Endothelial cell of umbilical vein (primary cell): ENCODE measurements at regions not wholly inside any gene's neighbourhood (a gene's known extent, or its start where the extent isn't known, plus 50 kb on each side); places are given as distances from the start of the nearest gene placed in this dataset.

ENCODE experiments used
- BruUV-seq: library from RNA; stranded (reverse); fragments of 400-500 nt; replicated peaks from 2 replicates; lab custom pipeline; 2021; lab: Mats Ljungman, UMichigan
- CTCF ChIA-PET: fragments of 300-600, 350-600 bp; sonication (Branson Sonifier 250); formaldehyde crosslinking; loops from one replicate; lab custom pipeline; 2021; ENCODE audit warnings: antibody characterized with exemption, inconsistent platforms; lab: Charles Lee
- POLR2A ChIA-PET: fragments of 300-600, 350-600 bp; sonication (Branson Sonifier 250); formaldehyde crosslinking; loops from one replicate; lab custom pipeline; 2021; ENCODE audit warnings: antibody characterized with exemption, inconsistent platforms; lab: Charles Lee
- DNase-seq: peaks from one replicate; pipeline ENCODE4 v3.0.0-alpha.2; 2011; ENCODE audit warnings: low read depth, low spot score
- FAIRE-seq: peaks from 2 replicates; lab custom pipeline; 2011; peaks lifted over from hg19 to GRCh38; lab: Jason Lieb, UNC
- H2AFZ ChIP-seq: 2 replicates; pipeline ENCODE4 v1.6.0; 2012; ENCODE audit warnings: low read depth, low read length, control low read depth, inconsistent platforms
- H3K27ac ChIP-seq: 2 replicates; pipeline ENCODE4 v1.5.1; 2011; ENCODE audit warnings: low read depth, mild to moderate bottlenecking, control low read depth, low read length, moderate library complexity; ENCODE audit not compliant: insufficient read depth
- H3K27me3 ChIP-seq, 2 experiments: 2 replicates each; pipeline versions ENCODE4 v1.6.0 to v1.6.1; 2011; ENCODE audit warnings: low read length in 2 of 2, mixed read lengths in 1 of 2; ENCODE audit not compliant: control insufficient read depth in 2 of 2, insufficient read depth in 2 of 2
- H3K36me3 ChIP-seq, 2 experiments: 2 replicates in 1 of 2; 3 replicates in 1 of 2; pipeline ENCODE4 v1.5.1; 2011; ENCODE audit warnings: low read length in 2 of 2, mild to moderate bottlenecking in 1 of 2, moderate library complexity in 1 of 2; ENCODE audit not compliant: control insufficient read depth in 2 of 2, insufficient read depth in 2 of 2; ENCODE audit errors: extremely low read depth in 1 of 2
- H3K4me1 ChIP-seq: 3 replicates; pipeline ENCODE4 v1.5.1; 2011; ENCODE audit warnings: mild to moderate bottlenecking, low read length; ENCODE audit not compliant: control insufficient read depth, insufficient read depth; ENCODE audit errors: extremely low read depth
- H3K4me2 ChIP-seq: 2 replicates; pipeline ENCODE4 v1.6.1; 2011; ENCODE audit warnings: low read length, control low read depth, mixed read lengths; ENCODE audit not compliant: insufficient read depth
- H3K4me3 ChIP-seq, 3 experiments: fragments of 200-600 bp in 1 of 3; sonication (generic), shearing (Covaris generic) in 1 of 3; replicated peaks in 1 of 3; 2 replicates each; pipeline ENCODE4 v1.5.1; 2011 to 2016; ENCODE audit warnings: control low read depth in 3 of 3, low read length in 3 of 3, mild to moderate bottlenecking in 2 of 3, inconsistent platforms in 1 of 3, low read depth in 1 of 3, moderate library complexity in 1 of 3; ENCODE audit not compliant: insufficient read depth in 1 of 3
- H3K79me2 ChIP-seq: 2 replicates; pipeline ENCODE4 v1.6.0; 2012; ENCODE audit warnings: low read length, inconsistent platforms; ENCODE audit not compliant: control insufficient read depth, insufficient read depth
- H3K9ac ChIP-seq: replicated peaks from 2 replicates; pipeline ENCODE3; 2011; ENCODE audit warnings: low read length, control low read depth; ENCODE audit not compliant: insufficient read depth; ENCODE audit errors: extremely low read depth
- H3K9me1 ChIP-seq: replicated peaks from 3 replicates; pipeline ENCODE4 v1.6.0; 2011; ENCODE audit warnings: mild to moderate bottlenecking, low read length; ENCODE audit not compliant: control insufficient read depth, insufficient read depth; ENCODE audit errors: extremely low read depth
- H3K9me3 ChIP-seq: replicated peaks from 2 replicates; pipeline ENCODE4 v1.5.1; 2012; ENCODE audit warnings: low read length, inconsistent platforms; ENCODE audit not compliant: control insufficient read depth, insufficient read depth
- H4K20me1 ChIP-seq: replicated peaks from 2 replicates; pipeline ENCODE3; 2011; ENCODE audit warnings: mild to moderate bottlenecking, low read length; ENCODE audit not compliant: control insufficient read depth, insufficient read depth; ENCODE audit errors: extremely low read depth
- CTCF ChIP-seq, 2 donors: IDR thresholded peaks; 1 replicate in 1 of 2; 2 replicates in 1 of 2; pipeline ENCODE4 v1.5.1; 2011; ENCODE audit warnings: low read length in 2 of 2, mild to moderate bottlenecking in 2 of 2, moderate library complexity in 2 of 2, control low read depth in 1 of 2, inconsistent platforms in 1 of 2, low read depth in 1 of 2; ENCODE audit not compliant: insufficient read depth in 1 of 2; ENCODE audit errors: extremely low read depth in 1 of 2
- EZH2 ChIP-seq: IDR thresholded peaks from 2 replicates; pipeline ENCODE4 v1.6.1; 2012; ENCODE audit warnings: borderline replicate concordance, low read depth, mild to moderate bottlenecking, moderate library complexity, low read length, inconsistent platforms; ENCODE audit not compliant: severe bottlenecking
- FOS ChIP-seq: IDR thresholded peaks from 2 replicates; pipeline ENCODE4 v1.6.1; 2011; ENCODE audit warnings: mild to moderate bottlenecking, low read length, moderate library complexity, borderline replicate concordance; ENCODE audit not compliant: insufficient read depth
- GATA2 ChIP-seq: IDR thresholded peaks from 2 replicates; pipeline ENCODE4 v1.7.0; 2011; ENCODE audit warnings: low read depth, mild to moderate bottlenecking, moderate library complexity, mixed read lengths, low read length; ENCODE audit not compliant: insufficient read length, insufficient read depth
- JUN ChIP-seq: IDR thresholded peaks from 2 replicates; pipeline ENCODE4 v1.6.1; 2011; ENCODE audit warnings: borderline replicate concordance, low read depth; ENCODE audit not compliant: insufficient read length, insufficient read depth
- MAX ChIP-seq: IDR thresholded peaks from 2 replicates; pipeline ENCODE4 v1.6.1; 2011; ENCODE audit not compliant: insufficient read depth, insufficient read length
- MYC ChIP-seq: IDR thresholded peaks from one replicate; pipeline ENCODE4 v1.6.1; 2011; ENCODE audit warnings: mild to moderate bottlenecking, low read depth, low read length
- POLR2A ChIP-seq: IDR thresholded peaks from 2 replicates; pipeline ENCODE4 v1.6.1; 2012; ENCODE audit warnings: low read depth, mild to moderate bottlenecking, control low read depth, low read length
- POLR2AphosphoS5 ChIP-seq: IDR thresholded peaks from 2 replicates; pipeline ENCODE4 v1.6.1; 2012; ENCODE audit warnings: low read depth, mild to moderate bottlenecking, control low read depth, low read length, moderate library complexity; ENCODE audit not compliant: insufficient read depth
- dilution Hi-C: fragments of 300-500 bp; cut with MboI; formaldehyde crosslinking; loops from one replicate; pipeline ENCODE4 v1.15.0; 2019; ENCODE audit warnings: low sequenced_read_pairs; ENCODE audit not compliant: extremely low pct_ligation_motif_present
- intact Hi-C: fragments of 100-400 bp; cut with micrococcal nuclease; formaldehyde crosslinking; loops from one replicate; pipeline ENCODE4 v1.10.0; 2022

GRCh38 chr6:156485150-156485549 is 292.0 kb upstream of the ARID1B start:
- no peak overlapping the region for H3K9ac ChIP-seq
- H3K4me2 ChIP-seq, result no peak overlapping the region
- H3K9me1 ChIP-seq, result no peaks in the 10 kb centered on the region
- no peaks in the 10 kb centered on the region for H3K36me3 ChIP-seq
- no peak overlapping the region for H3K27ac ChIP-seq
- FAIRE-seq (no peak), DNase-seq (no peak)
- ChIA-PET CTCF (no interaction called here), POLR2A (no interaction called here)
- TF ChIP-seq POLR2AphosphoS5 (no peak), MAX (no peak), EZH2 (no peak), POLR2A (no peak), JUN (no peak), GATA2 (no peak), MYC (no peak), CTCF (IDR thresholded peaks at IDR 0.05; ENCODE audit: extremely low read depth in 1 of 2, insufficient read depth in 1 of 2, low read depth in 1 of 2, low read length in 2 of 2) (no peak), FOS (no peak)
- no peak overlapping the region for H3K4me3 ChIP-seq
- no peaks in the 10 kb centered on the region for H3K9me3 ChIP-seq
- intact Hi-C loops (no loop called here), dilution Hi-C loops (no loop called here)
- H3K79me2 ChIP-seq, result no peaks in the 10 kb centered on the region
- no peak overlapping the region for H2AFZ ChIP-seq
- BruUV-seq, result no TSS peak
- no peaks in the 10 kb centered on the region for H3K4me1 ChIP-seq
- no peaks in the 10 kb centered on the region for H3K27me3 ChIP-seq
- no peaks in the 10 kb centered on the region for H4K20me1 ChIP-seq
